ENCODE measurements at regions not wholly inside any gene's neighbourhood (a gene's known extent, or its start where the extent isn't known, plus 50 kb on each side); places are given as distances from the start of the nearest gene placed in this dataset.

DNA sequence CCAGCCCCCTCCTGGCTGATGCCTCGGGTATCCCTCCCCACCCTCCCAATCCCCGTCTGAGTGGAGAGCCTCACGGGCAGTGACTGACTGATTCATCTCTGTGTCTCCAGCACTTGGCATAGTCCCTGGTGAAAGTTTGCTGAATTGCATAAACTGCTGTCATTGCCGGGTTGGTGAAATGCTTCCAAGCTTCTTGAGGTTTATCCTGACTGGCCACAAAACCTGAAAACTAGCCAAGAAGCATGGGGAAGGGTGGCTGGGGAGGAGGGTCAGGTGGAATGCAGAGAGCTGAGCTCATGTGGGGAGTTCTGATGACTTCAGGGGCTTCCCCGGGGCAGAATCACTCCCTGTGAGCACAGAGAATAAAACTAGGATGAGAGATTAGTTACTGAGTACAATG lies 56.9 kb upstream of the GGTA1 start:
- intact Hi-C loops (cut with DNase I; ENCODE audit: low total_unique reads) = no loop called here
- Histone ChIP-seq H3K36me3 (no peaks in the 10 kb centered on the region), H3K4me3 (no peak overlapping the region), H3K4me1 (peaks cover 0 to 8% of the 10 kb centered on the region in 2 donors), H3K27me3 (no peaks in the 10 kb centered on the region), H3K9me3 (no peaks in the 10 kb centered on the region), H3K27ac (peak overlapping the region; percentile 83 to 85)
- TF ChIP-seq, protein P1, sequence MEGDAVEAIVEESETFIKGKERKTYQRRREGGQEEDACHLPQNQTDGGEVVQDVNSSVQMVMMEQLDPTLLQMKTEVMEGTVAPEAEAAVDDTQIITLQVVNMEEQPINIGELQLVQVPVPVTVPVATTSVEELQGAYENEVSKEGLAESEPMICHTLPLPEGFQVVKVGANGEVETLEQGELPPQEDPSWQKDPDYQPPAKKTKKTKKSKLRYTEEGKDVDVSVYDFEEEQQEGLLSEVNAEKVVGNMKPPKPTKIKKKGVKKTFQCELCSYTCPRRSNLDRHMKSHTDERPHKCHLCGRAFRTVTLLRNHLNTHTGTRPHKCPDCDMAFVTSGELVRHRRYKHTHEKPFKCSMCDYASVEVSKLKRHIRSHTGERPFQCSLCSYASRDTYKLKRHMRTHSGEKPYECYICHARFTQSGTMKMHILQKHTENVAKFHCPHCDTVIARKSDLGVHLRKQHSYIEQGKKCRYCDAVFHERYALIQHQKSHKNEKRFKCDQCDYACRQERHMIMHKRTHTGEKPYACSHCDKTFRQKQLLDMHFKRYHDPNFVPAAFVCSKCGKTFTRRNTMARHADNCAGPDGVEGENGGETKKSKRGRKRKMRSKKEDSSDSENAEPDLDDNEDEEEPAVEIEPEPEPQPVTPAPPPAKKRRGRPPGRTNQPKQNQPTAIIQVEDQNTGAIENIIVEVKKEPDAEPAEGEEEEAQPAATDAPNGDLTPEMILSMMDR (IDR thresholded peaks at IDR 0.05) = peak in 1 of 3 donors; percentile 22
- TF ChIP-seq POLR2AphosphoS5 (IDR thresholded peaks at IDR 0.05) (peak in 1 of 3 donors; percentile 10), POLR2A (IDR thresholded peaks at IDR 0.05) (no peak)
- peak; percentile 61 to 78 for DNase-seq (ENCODE audit: low spot score in 2 of 2)

DNA sequence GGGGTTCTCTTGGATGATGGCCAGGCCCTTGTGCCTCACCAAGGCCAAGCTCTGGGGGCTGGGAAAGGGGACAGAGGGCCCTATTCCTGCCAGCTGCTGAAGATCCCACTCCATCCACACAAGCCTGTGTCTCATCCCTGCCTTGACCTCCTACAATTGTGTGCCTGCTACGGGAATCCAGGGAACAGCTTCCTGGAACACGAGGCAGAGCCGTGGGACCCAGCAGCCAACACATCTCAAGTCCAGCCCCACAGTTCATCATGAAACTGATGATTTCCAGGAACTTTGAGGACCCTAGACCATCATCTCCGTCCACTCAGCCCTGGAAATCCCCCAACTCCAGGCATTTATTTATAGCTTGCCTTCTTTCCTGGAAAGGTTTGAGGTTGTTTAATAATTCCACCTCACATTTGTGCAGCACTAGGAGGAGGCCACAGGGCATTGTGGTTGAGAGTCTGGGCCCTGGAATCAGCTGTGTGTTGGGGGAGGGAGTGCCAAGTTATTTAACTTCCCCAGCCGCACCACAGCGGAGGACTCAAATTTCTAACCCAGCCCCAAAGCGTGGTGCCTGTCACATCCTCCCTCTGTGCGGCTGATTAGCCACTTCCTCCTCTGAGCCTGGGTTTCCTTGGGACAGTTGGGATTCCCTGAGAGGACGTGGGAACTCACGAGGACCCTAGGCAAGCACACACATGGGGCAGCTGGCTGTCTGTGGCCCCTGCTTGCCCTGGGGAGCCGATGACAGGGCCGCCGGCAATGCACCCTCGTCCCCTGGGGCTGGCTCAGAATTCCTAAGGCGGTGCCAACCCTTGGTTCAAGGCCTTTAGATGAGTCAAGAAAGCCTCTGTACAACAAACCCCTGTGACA lies 58.2 kb upstream of the GGTA1 start:
- TF ChIP-seq, protein P1 (IDR thresholded peaks at IDR 0.05) = no peak
- TF ChIP-seq POLR2AphosphoS5 (IDR thresholded peaks at IDR 0.05) = peak; percentile 15 to 67 (median 44)
- DNase-seq (ENCODE audit: low spot score in 2 of 2) = peak; percentile 66 to 78
- Histone ChIP-seq H3K4me3 (peak overlapping the region in 1 of 3 donors; percentile 19), H3K27me3 (no peaks in the 10 kb centered on the region), H3K36me3 (no peaks in the 10 kb centered on the region), H3K9me3 (no peaks in the 10 kb centered on the region), H3K4me1 (peaks cover 0 to 8% of the 10 kb centered on the region in 2 donors), H3K27ac (peak overlapping the region; percentile 83 to 85)
- intact Hi-C loops (cut with DNase I; ENCODE audit: low total_unique reads) = no loop called here

DNA sequence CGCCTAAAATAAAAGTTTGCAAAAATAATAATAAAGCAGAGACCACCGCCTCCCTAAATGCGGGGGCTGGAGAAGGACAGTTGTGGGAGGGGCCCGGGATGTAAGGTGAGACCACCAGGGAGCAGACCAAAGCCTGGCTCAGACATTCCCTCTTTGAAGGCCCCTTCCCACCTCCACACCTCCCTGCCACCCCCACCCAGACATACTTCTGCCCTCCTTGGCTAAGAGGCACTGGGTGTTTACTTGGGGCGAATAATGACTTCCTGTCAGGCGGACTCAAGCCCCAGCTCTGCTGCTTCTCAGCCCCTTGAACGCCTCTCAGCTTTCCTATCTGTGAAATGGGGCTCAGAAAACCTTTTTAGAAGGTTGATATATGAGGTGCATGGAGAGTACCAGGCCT lies 58.8 kb upstream of the GGTA1 start:
- Histone ChIP-seq H3K9me3 (no peaks in the 10 kb centered on the region), H3K4me3 (no peak overlapping the region), H3K36me3 (no peaks in the 10 kb centered on the region), H3K27me3 (no peaks in the 10 kb centered on the region), H3K4me1 (peaks cover 0 to 8% of the 10 kb centered on the region in 2 donors), H3K27ac (peak overlapping the region; percentile 83 to 85)
- no peak for DNase-seq (ENCODE audit: low spot score in 2 of 2)
- TF ChIP-seq POLR2A (IDR thresholded peaks at IDR 0.05) = no peak
- TF ChIP-seq, protein P1 (IDR thresholded peaks at IDR 0.05) = no peak
- no peak for TF ChIP-seq POLR2AphosphoS5 (IDR thresholded peaks at IDR 0.05)
- intact Hi-C loops (cut with DNase I; ENCODE audit: low total_unique reads) = no loop called here

DNA sequence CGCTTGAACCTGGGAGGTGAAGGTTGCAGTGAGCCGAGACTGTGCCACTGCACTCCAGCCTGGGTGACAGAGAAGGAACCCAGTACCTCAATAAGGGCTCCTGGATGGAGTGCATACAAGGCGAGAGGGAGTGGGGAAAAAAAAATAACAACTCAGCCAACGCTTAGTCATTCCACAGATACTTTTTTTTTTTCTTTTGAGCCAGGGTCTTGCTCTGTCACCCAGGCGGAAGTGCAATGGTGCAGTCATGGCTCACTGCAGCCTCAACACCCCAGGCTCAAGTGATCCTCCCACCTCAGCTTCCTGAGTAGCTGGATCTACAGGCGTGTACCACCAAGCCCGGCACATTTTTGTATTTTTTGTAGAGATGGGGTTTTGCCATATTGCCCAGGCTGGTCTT lies 59.5 kb upstream of the GGTA1 start:
- DNase-seq (ENCODE audit: low spot score in 2 of 2) = no peak

DNA sequence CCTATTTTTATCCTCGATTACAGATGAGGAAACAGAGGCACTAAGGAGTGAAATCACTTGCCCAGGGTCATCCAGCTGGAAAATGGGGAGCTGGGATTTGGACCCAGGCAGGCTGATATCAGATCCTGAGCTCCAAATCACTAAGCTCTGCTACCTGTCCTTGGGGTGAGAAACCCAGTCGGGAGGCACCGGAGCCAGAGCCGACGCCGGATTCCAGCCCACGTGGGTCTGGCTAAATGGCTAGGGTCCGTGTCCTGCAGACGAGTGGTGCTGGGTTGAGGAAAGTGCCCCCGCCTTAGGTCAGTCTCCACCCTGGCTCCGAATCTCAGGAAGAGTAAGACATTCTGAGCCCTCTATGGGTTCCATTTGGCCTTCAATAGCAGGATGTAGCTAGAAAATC lies 61.3 kb upstream of the GGTA1 start:
- Histone ChIP-seq H3K9me3 (no peaks in the 10 kb centered on the region), H3K27ac (no peak overlapping the region), H3K4me1 (peaks cover 0 to 8% of the 10 kb centered on the region in 2 donors), H3K4me3 (no peak overlapping the region), H3K27me3 (no peaks in the 10 kb centered on the region), H3K36me3 (no peaks in the 10 kb centered on the region)
- DNase-seq (ENCODE audit: low spot score in 2 of 2) = no peak
- TF ChIP-seq POLR2AphosphoS5 (IDR thresholded peaks at IDR 0.05) (no peak), POLR2A (IDR thresholded peaks at IDR 0.05) (no peak)
- TF ChIP-seq, protein P1 (IDR thresholded peaks at IDR 0.05) = no peak
- intact Hi-C loops (cut with DNase I; ENCODE audit: low total_unique reads) = no loop called here

More for the DNA sequence above, 59.5 kb upstream of the GGTA1 start:
- Histone ChIP-seq H3K36me3 (no peaks in the 10 kb centered on the region), H3K27ac (peak overlapping the region in 1 of 2 donors; percentile 85), H3K9me3 (no peaks in the 10 kb centered on the region), H3K4me1 (peaks cover 0 to 8% of the 10 kb centered on the region in 2 donors), H3K27me3 (no peaks in the 10 kb centered on the region), H3K4me3 (no peak overlapping the region)
- TF ChIP-seq POLR2AphosphoS5 (IDR thresholded peaks at IDR 0.05) = no peak
- TF ChIP-seq, protein P1 (IDR thresholded peaks at IDR 0.05) = no peak
- no peak for TF ChIP-seq POLR2A (IDR thresholded peaks at IDR 0.05)
- intact Hi-C loops (cut with DNase I; ENCODE audit: low total_unique reads) = no loop called here
